ENCODE measurements at regions not wholly inside any gene's neighbourhood (a gene's known extent, or its start where the extent isn't known, plus 50 kb on each side); places are given as distances from the start of the nearest gene placed in this dataset.

DNA sequence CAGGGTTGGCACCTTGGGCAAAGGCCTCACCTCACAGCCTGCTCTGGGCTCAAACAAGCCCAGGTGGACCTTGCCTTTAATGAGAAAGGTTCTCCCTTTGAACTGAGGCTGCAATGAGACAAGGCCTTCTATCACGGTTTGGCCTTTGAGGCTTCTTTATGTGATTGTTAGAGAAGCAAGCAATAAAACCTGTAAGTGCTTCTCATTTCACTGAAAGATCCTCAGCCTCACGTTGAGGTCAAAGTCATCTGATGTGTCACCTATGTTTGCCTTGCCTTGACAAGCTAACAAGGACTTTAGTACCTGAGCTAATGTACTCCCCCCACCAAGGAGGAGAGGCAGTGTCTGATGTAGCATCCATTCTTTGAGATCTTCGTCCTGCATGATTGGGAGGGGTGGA is 155.9 kb upstream of the RBM19 start:
- no peak overlapping the region for H4K91ac ChIP-seq (ENCODE audit: insufficient read length, low read depth, low read length)
- no peak overlapping the region for H2BK120ac ChIP-seq (ENCODE audit: low read depth, low read length, poor library complexity, severe bottlenecking)
- no peaks in the 10 kb centered on the region for H3K4me1 ChIP-seq (ENCODE audit: insufficient read depth, low read length)
- H3K79me1 ChIP-seq (ENCODE audit: insufficient read depth, low read depth, low read length, poor library complexity, severe bottlenecking), result no peaks in the 10 kb centered on the region
- TF ChIP-seq, protein P1, sequence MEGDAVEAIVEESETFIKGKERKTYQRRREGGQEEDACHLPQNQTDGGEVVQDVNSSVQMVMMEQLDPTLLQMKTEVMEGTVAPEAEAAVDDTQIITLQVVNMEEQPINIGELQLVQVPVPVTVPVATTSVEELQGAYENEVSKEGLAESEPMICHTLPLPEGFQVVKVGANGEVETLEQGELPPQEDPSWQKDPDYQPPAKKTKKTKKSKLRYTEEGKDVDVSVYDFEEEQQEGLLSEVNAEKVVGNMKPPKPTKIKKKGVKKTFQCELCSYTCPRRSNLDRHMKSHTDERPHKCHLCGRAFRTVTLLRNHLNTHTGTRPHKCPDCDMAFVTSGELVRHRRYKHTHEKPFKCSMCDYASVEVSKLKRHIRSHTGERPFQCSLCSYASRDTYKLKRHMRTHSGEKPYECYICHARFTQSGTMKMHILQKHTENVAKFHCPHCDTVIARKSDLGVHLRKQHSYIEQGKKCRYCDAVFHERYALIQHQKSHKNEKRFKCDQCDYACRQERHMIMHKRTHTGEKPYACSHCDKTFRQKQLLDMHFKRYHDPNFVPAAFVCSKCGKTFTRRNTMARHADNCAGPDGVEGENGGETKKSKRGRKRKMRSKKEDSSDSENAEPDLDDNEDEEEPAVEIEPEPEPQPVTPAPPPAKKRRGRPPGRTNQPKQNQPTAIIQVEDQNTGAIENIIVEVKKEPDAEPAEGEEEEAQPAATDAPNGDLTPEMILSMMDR (conservative IDR thresholded peaks at IDR 0.05), result no peak
- no peak overlapping the region for H3K14ac ChIP-seq (ENCODE audit: insufficient read depth, low read length)
- no peak overlapping the region for H2BK20ac ChIP-seq (ENCODE audit: low read depth, low read length, poor library complexity, severe bottlenecking)
- no peak overlapping the region for H3K56ac ChIP-seq (ENCODE audit: insufficient read length, low read depth, low read length)
- no CpG with 5 or more reads among the region's 3 CpGs for WGBS (ENCODE audit: extremely low coverage, insufficient read length, low lambda C conversion rate)
- no peak overlapping the region for H3K4me3 Mint-ChIP-seq
- no peak overlapping the region for H2BK12ac ChIP-seq (ENCODE audit: insufficient read length, low read depth, low read length)
- H4K20me1 ChIP-seq (ENCODE audit: control insufficient read depth, insufficient read depth, insufficient read length), result no peaks in the 10 kb centered on the region
- H4K8ac ChIP-seq (replicated peaks; ENCODE audit: insufficient read length, low read depth, low read length), result no peak overlapping the region
- H2BK15ac ChIP-seq (ENCODE audit: low read depth, low read length), result no peak overlapping the region
- no peak overlapping the region for H2BK5ac ChIP-seq (ENCODE audit: insufficient read length, low read length)
- no peak overlapping the region for H3K4ac ChIP-seq (ENCODE audit: low read depth, low read length)
- H3K23ac ChIP-seq (ENCODE audit: insufficient read length, low read depth, low read length), result no peak overlapping the region
- no peaks in the 10 kb centered on the region for H3K27me3 ChIP-seq (ENCODE audit: insufficient read depth, low read length)
- no peak overlapping the region for H3K27ac Mint-ChIP-seq
- no peak overlapping the region for H3K27ac ChIP-seq (ENCODE audit: insufficient read length, low read depth, low read length)
- H4K5ac ChIP-seq (ENCODE audit: insufficient read length, low read depth, low read length), result no peak overlapping the region
- H3T11ph ChIP-seq (ENCODE audit: low read length), result no peak overlapping the region
- H2AK5ac ChIP-seq (ENCODE audit: insufficient read length, low read length), result no peak overlapping the region
- H3K4me1 Mint-ChIP-seq, result peaks cover 3 to 12% of the 10 kb centered on the region in 2 experiments; a peak in 3 of 4 replicates
- H3K79me2 ChIP-seq (ENCODE audit: insufficient read depth, low read length), result no peaks in the 10 kb centered on the region
- no peaks in the 10 kb centered on the region for H3K36me3 Mint-ChIP-seq (ENCODE audit: insufficient read depth in 1 of 3, low read depth in 3 of 3)
- H3K9me3 Mint-ChIP-seq, result no peaks in the 10 kb centered on the region
- DNase-seq, result no peak
- no peak overlapping the region for H2AFZ ChIP-seq (ENCODE audit: low read length)
- H3K9me3 ChIP-seq (ENCODE audit: control insufficient read depth, low read depth, low read length), result no peaks in the 10 kb centered on the region
- H3K4me2 ChIP-seq (ENCODE audit: insufficient read depth, insufficient read length, low read length), result no peak overlapping the region
- H3K27me3 Mint-ChIP-seq (ENCODE audit: low read depth), result peaks cover 10% of the 10 kb centered on the region
- no peak overlapping the region for H3K9ac ChIP-seq (ENCODE audit: extremely low read depth, insufficient read length, low read length)
- H3K18ac ChIP-seq (ENCODE audit: insufficient read length, low read depth, low read length), result no peak overlapping the region
- no peaks in the 10 kb centered on the region for H3K23me2 ChIP-seq (ENCODE audit: insufficient read length, low read depth, low read length, poor library complexity, severe bottlenecking)
